ENCODE measurements at regions not wholly inside any gene's neighbourhood (a gene's known extent, or its start where the extent isn't known, plus 50 kb on each side); places are given as distances from the start of the nearest gene placed in this dataset.

GRCh38 chr2:52193804-52194203 lies 1161.9 kb upstream of the NRXN1 start:
- TF ChIP-seq CTCF (IDR thresholded peaks at IDR 0.05), result no peak
- no peak for TF ChIP-seq POLR2A (IDR thresholded peaks at IDR 0.05)
- H3K4me3 ChIP-seq (ENCODE audit: low read depth, poor library complexity, severe bottlenecking), result no peak overlapping the region
- WGBS, 2 donors, result 63 to 70% methylated on average over 2 of the region's 2 CpGs
- no peak for DNase-seq (ENCODE audit: low spot score in 2 of 2)
- intact Hi-C loops (cut with DNase I; ENCODE audit: low total_unique reads), result no loop called here

GRCh38 chr2:52192656-52193055 lies 1160.7 kb upstream of the NRXN1 start:
- no peak overlapping the region for H3K4me3 ChIP-seq (ENCODE audit: low read depth, poor library complexity, severe bottlenecking)
- TF ChIP-seq POLR2A (IDR thresholded peaks at IDR 0.05), result no peak
- TF ChIP-seq CTCF (IDR thresholded peaks at IDR 0.05), result no peak
- intact Hi-C loops (cut with DNase I; ENCODE audit: low total_unique reads), result no loop called here
- DNase-seq (ENCODE audit: low spot score in 2 of 2), result no peak
- 27 to 36% methylated on average over 4 of the region's 4 CpGs for WGBS, 2 donors

GRCh38 chr2:52181080-52181479 lies 1149.1 kb upstream of the NRXN1 start:
- 75 to 80% methylated on average over 2 of the region's 2 CpGs for WGBS, 2 donors
- no peak overlapping the region for H3K4me3 ChIP-seq (ENCODE audit: low read depth, poor library complexity, severe bottlenecking)
- DNase-seq (ENCODE audit: low spot score in 2 of 2), result no peak
- intact Hi-C loops (cut with DNase I; ENCODE audit: low total_unique reads), result no loop called here
- no peak for TF ChIP-seq POLR2A (IDR thresholded peaks at IDR 0.05)

- intact Hi-C loops (cut with DNase I; ENCODE audit: low total_unique reads), result no loop called here
- WGBS, 2 donors, result 90 to 91% methylated on average over 1 of the region's 1 CpG
- TF ChIP-seq POLR2A (IDR thresholded peaks at IDR 0.05) (no peak), CTCF (IDR thresholded peaks at IDR 0.05) (no peak)
- no peak for DNase-seq (ENCODE audit: low spot score in 2 of 2)
- H3K4me3 ChIP-seq (ENCODE audit: low read depth, poor library complexity, severe bottlenecking), result no peak overlapping the region
These were observed 1146.9 kb upstream of the NRXN1 start for GRCh38 chr2:52178845-52179244.

GRCh38 chr2:52145005-52145404 lies 1113.1 kb upstream of the NRXN1 start:
- H3K4me3 ChIP-seq (ENCODE audit: low read depth, poor library complexity, severe bottlenecking), result no peak overlapping the region
- intact Hi-C loops (cut with DNase I; ENCODE audit: low total_unique reads), result no loop called here
- DNase-seq (ENCODE audit: low spot score in 2 of 2), result no peak
- TF ChIP-seq CTCF (IDR thresholded peaks at IDR 0.05) (no peak), POLR2A (IDR thresholded peaks at IDR 0.05) (no peak)

GRCh38 chr2:52144590-52144989 lies 1112.7 kb upstream of the NRXN1 start:
- WGBS, 2 donors, result 82 to 89% methylated on average over 4 of the region's 4 CpGs

More at GRCh38 chr2:52144590-52144989, 1112.7 kb upstream of the NRXN1 start:
- TF ChIP-seq POLR2A (IDR thresholded peaks at IDR 0.05) (no peak), CTCF (IDR thresholded peaks at IDR 0.05) (no peak)
- DNase-seq (ENCODE audit: low spot score in 2 of 2), result no peak
- intact Hi-C loops (cut with DNase I; ENCODE audit: low total_unique reads), result no loop called here
- H3K4me3 ChIP-seq (ENCODE audit: low read depth, poor library complexity, severe bottlenecking), result no peak overlapping the region

Data from lower leg skin (tissue), 4 donors.